ENCODE measurements at regions not wholly inside any gene's neighbourhood (a gene's known extent, or its start where the extent isn't known, plus 50 kb on each side); places are given as distances from the start of the nearest gene placed in this dataset.

DNA sequence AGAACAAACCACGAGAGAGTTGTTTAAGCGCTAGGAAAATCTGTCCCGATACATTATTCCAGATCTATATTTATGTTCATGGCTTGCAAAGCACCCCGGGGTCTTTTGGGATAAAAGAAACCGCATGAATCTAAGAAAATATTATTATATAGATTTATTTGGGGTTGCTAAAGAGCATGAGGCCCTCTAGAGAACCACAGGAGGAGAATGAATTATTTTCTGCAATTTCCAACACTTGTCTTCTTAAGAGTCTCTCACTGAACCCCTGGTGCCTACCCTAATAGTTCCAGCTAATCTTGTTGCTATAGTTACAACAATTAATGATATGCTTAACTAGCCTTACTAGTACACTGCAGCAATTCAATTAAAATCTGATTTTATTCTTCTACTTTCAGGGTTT lies 79.6 kb downstream of the ARRDC4 start:
- FAIRE-seq, result no peak
- no peak overlapping the region for H3K9ac ChIP-seq (replicated peaks; ENCODE audit: extremely low read depth, insufficient read depth, low read length)
- H3K4me1 ChIP-seq (ENCODE audit: control insufficient read depth, extremely low read depth, insufficient read depth, low read length), result no peaks in the 10 kb centered on the region
- H3K4me3 ChIP-seq (replicated peaks in 1 of 3; ENCODE audit: insufficient read depth in 1 of 3, low read depth in 1 of 3, low read length in 3 of 3), result no peak overlapping the region
- H3K9me3 ChIP-seq (replicated peaks; ENCODE audit: control insufficient read depth, insufficient read depth, low read length), result peaks cover 2% of the 10 kb centered on the region
- ChIA-PET CTCF (no interaction called here), POLR2A (no interaction called here)
- intact Hi-C loops (cut with micrococcal nuclease), result no loop called here
- H4K20me1 ChIP-seq (replicated peaks; ENCODE audit: control insufficient read depth, extremely low read depth, insufficient read depth, low read length), result no peaks in the 10 kb centered on the region
- BruUV-seq (replicated peaks), result no TSS peak
- H3K79me2 ChIP-seq (ENCODE audit: control insufficient read depth, insufficient read depth, low read length), result no peaks in the 10 kb centered on the region
- no peaks in the 10 kb centered on the region for H3K27me3 ChIP-seq (ENCODE audit: control insufficient read depth in 2 of 2, insufficient read depth in 2 of 2, low read length in 2 of 2)
- H3K9me1 ChIP-seq (replicated peaks; ENCODE audit: control insufficient read depth, extremely low read depth, insufficient read depth, low read length), result no peaks in the 10 kb centered on the region
- H3K4me2 ChIP-seq (ENCODE audit: insufficient read depth, low read length), result no peak overlapping the region
- DNase-seq (ENCODE audit: low read depth, low spot score), result no peak
- dilution Hi-C loops (cut with MboI; ENCODE audit: extremely low pct_ligation_motif_present, low sequenced_read_pairs), result no loop called here
- TF ChIP-seq MYC (IDR thresholded peaks at IDR 0.05; ENCODE audit: low read depth, low read length) (no peak), EZH2 (IDR thresholded peaks at IDR 0.05; ENCODE audit: borderline replicate concordance, low read depth, low read length, severe bottlenecking) (no peak), FOS (IDR thresholded peaks at IDR 0.05; ENCODE audit: borderline replicate concordance, insufficient read depth, low read length) (no peak), POLR2AphosphoS5 (IDR thresholded peaks at IDR 0.05; ENCODE audit: insufficient read depth, low read depth, low read length) (no peak), POLR2A (IDR thresholded peaks at IDR 0.05; ENCODE audit: low read depth, low read length) (no peak)
- TF ChIP-seq, protein P1, sequence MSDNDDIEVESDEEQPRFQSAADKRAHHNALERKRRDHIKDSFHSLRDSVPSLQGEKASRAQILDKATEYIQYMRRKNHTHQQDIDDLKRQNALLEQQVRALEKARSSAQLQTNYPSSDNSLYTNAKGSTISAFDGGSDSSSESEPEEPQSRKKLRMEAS (IDR thresholded peaks at IDR 0.05; ENCODE audit: insufficient read depth, insufficient read length), result no peak
- H3K36me3 ChIP-seq (ENCODE audit: control insufficient read depth in 2 of 2, extremely low read depth in 1 of 2, insufficient read depth in 2 of 2, low read length in 2 of 2), result no peaks in the 10 kb centered on the region
- H3K27ac ChIP-seq (ENCODE audit: insufficient read depth, low read depth, low read length), result no peak overlapping the region
- H2AFZ ChIP-seq (ENCODE audit: low read depth, low read length), result no peak overlapping the region

DNA sequence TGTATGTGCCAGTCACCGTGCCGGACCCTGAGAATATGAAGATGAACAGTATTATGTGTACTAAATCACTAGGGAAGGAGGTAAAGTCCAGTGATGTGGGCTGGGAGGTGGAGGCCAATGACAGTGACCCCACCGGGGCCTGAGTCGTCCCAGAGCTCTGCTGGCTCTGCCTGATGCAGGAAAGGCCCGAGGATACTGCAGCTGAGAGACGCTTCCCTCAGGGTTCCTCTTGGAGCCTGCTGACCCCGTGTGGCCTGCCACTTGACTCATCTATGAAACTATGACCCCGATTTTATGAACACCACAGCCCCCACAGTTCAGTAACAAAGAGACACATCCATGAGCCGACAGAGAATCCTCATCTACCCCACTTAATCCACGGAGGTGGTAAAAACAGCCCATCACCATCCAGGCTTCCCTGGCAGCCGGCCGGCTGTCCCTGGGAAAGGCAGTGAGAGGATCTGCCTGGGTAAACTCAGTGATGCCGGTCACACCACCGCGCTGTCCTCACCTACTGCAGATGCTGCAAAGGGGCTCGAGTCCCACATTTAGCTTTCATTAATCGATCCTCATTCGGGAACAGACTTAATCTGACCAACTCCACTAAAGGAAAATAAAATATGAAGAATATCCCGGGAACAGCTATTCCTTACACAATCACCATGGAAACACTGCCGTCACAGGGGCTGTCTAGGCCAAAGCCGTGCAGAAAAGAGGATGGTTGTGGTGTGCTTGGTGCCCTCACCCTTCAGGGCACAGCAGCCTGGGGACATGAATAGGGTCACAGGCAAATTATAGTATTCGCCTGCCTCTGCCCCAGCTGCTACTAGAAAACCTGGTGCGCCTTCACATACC lies 82.9 kb downstream of the ARRDC4 start:
- no peak for DNase-seq (ENCODE audit: low read depth, low spot score)
- POLR2A ChIA-PET, result no interaction called here
- no peak overlapping the region for H3K27ac ChIP-seq (ENCODE audit: insufficient read depth, low read depth, low read length)
- peaks cover 2% of the 10 kb centered on the region for H3K9me3 ChIP-seq (replicated peaks; ENCODE audit: control insufficient read depth, insufficient read depth, low read length)
- H3K4me1 ChIP-seq (ENCODE audit: control insufficient read depth, extremely low read depth, insufficient read depth, low read length), result no peaks in the 10 kb centered on the region
- H3K79me2 ChIP-seq (ENCODE audit: control insufficient read depth, insufficient read depth, low read length), result no peaks in the 10 kb centered on the region
- no TSS peak for BruUV-seq (replicated peaks)
- no peak overlapping the region for H3K4me3 ChIP-seq (replicated peaks in 1 of 3; ENCODE audit: insufficient read depth in 1 of 3, low read depth in 1 of 3, low read length in 3 of 3)
- no peak for TF ChIP-seq FOS (IDR thresholded peaks at IDR 0.05; ENCODE audit: borderline replicate concordance, insufficient read depth, low read length)
- no peak for TF ChIP-seq GATA2 (IDR thresholded peaks at IDR 0.05; ENCODE audit: insufficient read depth, insufficient read length, low read depth, low read length)
- TF ChIP-seq JUN (IDR thresholded peaks at IDR 0.05; ENCODE audit: borderline replicate concordance, insufficient read depth, insufficient read length, low read depth), result no peak
- TF ChIP-seq POLR2AphosphoS5 (IDR thresholded peaks at IDR 0.05; ENCODE audit: insufficient read depth, low read depth, low read length), result no peak
- no peak for TF ChIP-seq EZH2 (IDR thresholded peaks at IDR 0.05; ENCODE audit: borderline replicate concordance, low read depth, low read length, severe bottlenecking)
- TF ChIP-seq, protein P2, sequence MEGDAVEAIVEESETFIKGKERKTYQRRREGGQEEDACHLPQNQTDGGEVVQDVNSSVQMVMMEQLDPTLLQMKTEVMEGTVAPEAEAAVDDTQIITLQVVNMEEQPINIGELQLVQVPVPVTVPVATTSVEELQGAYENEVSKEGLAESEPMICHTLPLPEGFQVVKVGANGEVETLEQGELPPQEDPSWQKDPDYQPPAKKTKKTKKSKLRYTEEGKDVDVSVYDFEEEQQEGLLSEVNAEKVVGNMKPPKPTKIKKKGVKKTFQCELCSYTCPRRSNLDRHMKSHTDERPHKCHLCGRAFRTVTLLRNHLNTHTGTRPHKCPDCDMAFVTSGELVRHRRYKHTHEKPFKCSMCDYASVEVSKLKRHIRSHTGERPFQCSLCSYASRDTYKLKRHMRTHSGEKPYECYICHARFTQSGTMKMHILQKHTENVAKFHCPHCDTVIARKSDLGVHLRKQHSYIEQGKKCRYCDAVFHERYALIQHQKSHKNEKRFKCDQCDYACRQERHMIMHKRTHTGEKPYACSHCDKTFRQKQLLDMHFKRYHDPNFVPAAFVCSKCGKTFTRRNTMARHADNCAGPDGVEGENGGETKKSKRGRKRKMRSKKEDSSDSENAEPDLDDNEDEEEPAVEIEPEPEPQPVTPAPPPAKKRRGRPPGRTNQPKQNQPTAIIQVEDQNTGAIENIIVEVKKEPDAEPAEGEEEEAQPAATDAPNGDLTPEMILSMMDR (IDR thresholded peaks at IDR 0.05; ENCODE audit: extremely low read depth in 1 of 2, insufficient read depth in 1 of 2, low read depth in 1 of 2, low read length in 2 of 2), result no peak
- no peak for TF ChIP-seq POLR2A (IDR thresholded peaks at IDR 0.05; ENCODE audit: low read depth, low read length)
- TF ChIP-seq, protein P1 (IDR thresholded peaks at IDR 0.05; ENCODE audit: insufficient read depth, insufficient read length), result no peak
- no peak for TF ChIP-seq MYC (IDR thresholded peaks at IDR 0.05; ENCODE audit: low read depth, low read length)
- H3K36me3 ChIP-seq (ENCODE audit: control insufficient read depth in 2 of 2, extremely low read depth in 1 of 2, insufficient read depth in 2 of 2, low read length in 2 of 2), result no peaks in the 10 kb centered on the region
- no peak overlapping the region for H3K9ac ChIP-seq (replicated peaks; ENCODE audit: extremely low read depth, insufficient read depth, low read length)
- H3K4me2 ChIP-seq (ENCODE audit: insufficient read depth, low read length), result no peak overlapping the region
- H2AFZ ChIP-seq (ENCODE audit: low read depth, low read length), result no peak overlapping the region
- no peaks in the 10 kb centered on the region for H3K27me3 ChIP-seq (ENCODE audit: control insufficient read depth in 2 of 2, insufficient read depth in 2 of 2, low read length in 2 of 2)
- intact Hi-C loops (cut with micrococcal nuclease), result no loop called here
- dilution Hi-C loops (cut with MboI; ENCODE audit: extremely low pct_ligation_motif_present, low sequenced_read_pairs), result no loop called here
- H4K20me1 ChIP-seq (replicated peaks; ENCODE audit: control insufficient read depth, extremely low read depth, insufficient read depth, low read length), result no peaks in the 10 kb centered on the region
- FAIRE-seq, result no peak
- CTCF ChIA-PET, result no interaction called here
- H3K9me1 ChIP-seq (replicated peaks; ENCODE audit: control insufficient read depth, extremely low read depth, insufficient read depth, low read length), result no peaks in the 10 kb centered on the region
